Mesenchymal stem cell (in vitro differentiated cells and primary cell): ENCODE measurements at regions not wholly inside any gene's neighbourhood (a gene's known extent, or its start where the extent isn't known, plus 50 kb on each side); places are given as distances from the start of the nearest gene placed in this dataset.

Experiments
- DNase-seq: peaks from one replicate; pipeline ENCODE4 v3.0.0-alpha.2; 2013
- H2AFZ ChIP-seq: one replicate; pipeline ENCODE4 v1.6.1; 2013; ENCODE audit warnings: low read depth, mild to moderate bottlenecking, control low read depth, inconsistent platforms, low read length, moderate library complexity
- H2AK5ac ChIP-seq: 2 replicates; pipeline ENCODE4 v1.6.1; 2013; ENCODE audit warnings: low read length, moderate library complexity, mild to moderate bottlenecking, inconsistent platforms; ENCODE audit not compliant: severe bottlenecking
- H2BK120ac ChIP-seq: one replicate; pipeline ENCODE4 v1.6.1; 2013; ENCODE audit warnings: low read depth, mild to moderate bottlenecking, inconsistent platforms, low read length, moderate library complexity
- H2BK12ac ChIP-seq, 2 experiments: one replicate each; pipeline ENCODE4 v1.6.1; 2013; ENCODE audit warnings: inconsistent platforms in 2 of 2, low read length in 2 of 2, mild to moderate bottlenecking in 2 of 2, moderate library complexity in 2 of 2, control low read depth in 1 of 2
- H2BK15ac ChIP-seq: one replicate; pipeline ENCODE4 v1.6.1; 2013; ENCODE audit warnings: mild to moderate bottlenecking, low read depth, inconsistent platforms; ENCODE audit not compliant: poor library complexity, severe bottlenecking
- H2BK5ac ChIP-seq: 2 replicates; pipeline ENCODE4 v1.6.1; 2013; ENCODE audit warnings: low read depth, mild to moderate bottlenecking, low read length, control low read depth, inconsistent platforms; ENCODE audit not compliant: poor library complexity, severe bottlenecking
- H3K14ac ChIP-seq, 2 experiments: one replicate each; pipeline ENCODE4 v1.6.1; 2013; ENCODE audit warnings: inconsistent platforms in 2 of 2, low read length in 2 of 2, control low read depth in 1 of 2, mild to moderate bottlenecking in 1 of 2, moderate library complexity in 1 of 2
- H3K18ac ChIP-seq, 2 experiments: one replicate each; pipeline ENCODE4 v1.6.1; 2013; ENCODE audit warnings: inconsistent platforms in 2 of 2, low read length in 2 of 2, control low read depth in 1 of 2, low read depth in 1 of 2, mild to moderate bottlenecking in 1 of 2
- H3K23ac ChIP-seq, 2 experiments: one replicate each; pipeline ENCODE4 v1.6.1; 2013; ENCODE audit warnings: inconsistent platforms in 2 of 2, low read length in 2 of 2, mild to moderate bottlenecking in 2 of 2, moderate library complexity in 2 of 2, control low read depth in 1 of 2
- H3K27ac ChIP-seq: 2 replicates; pipeline ENCODE4 v1.5.1; 2013; ENCODE audit warnings: mild to moderate bottlenecking, moderate library complexity, low read length, control low read depth, inconsistent platforms; ENCODE audit not compliant: poor library complexity, severe bottlenecking
- H3K27me3 ChIP-seq, 2 experiments: 2 replicates each; pipeline versions ENCODE4 v1.6.1 to v1.7.0; 2013; ENCODE audit warnings: low read length in 2 of 2, mild to moderate bottlenecking in 2 of 2, moderate library complexity in 2 of 2, control low read depth in 1 of 2, inconsistent platforms in 1 of 2; ENCODE audit not compliant: control insufficient read depth in 1 of 2, insufficient read depth in 1 of 2
- H3K36me3 ChIP-seq, 2 experiments: 2 replicates each; pipeline versions ENCODE4 v1.6.1 to v1.7.0; 2013; ENCODE audit warnings: low read length in 2 of 2, control low read depth in 1 of 2, inconsistent platforms in 1 of 2, low read depth in 1 of 2, mild to moderate bottlenecking in 1 of 2; ENCODE audit not compliant: insufficient read depth in 2 of 2, control insufficient read depth in 1 of 2
- H3K4ac ChIP-seq, 2 experiments: one replicate each; pipeline ENCODE4 v1.6.1; 2013; ENCODE audit warnings: inconsistent platforms in 2 of 2, low read length in 2 of 2, mild to moderate bottlenecking in 2 of 2, moderate library complexity in 2 of 2, control low read depth in 1 of 2, low read depth in 1 of 2
- H3K4me1 ChIP-seq: 2 replicates; pipeline ENCODE4 v1.6.1; 2013; ENCODE audit warnings: low read depth, low read length, control low read depth; ENCODE audit not compliant: control insufficient read depth, insufficient read depth
- H3K4me2 ChIP-seq: 2 replicates; pipeline ENCODE4 v1.6.1; 2013; ENCODE audit warnings: low read length, mild to moderate bottlenecking, inconsistent platforms; ENCODE audit not compliant: poor library complexity, severe bottlenecking
- H3K4me3 ChIP-seq, 2 experiments: 2 replicates each; pipeline versions ENCODE4 v1.5.1 to v1.7.0; 2013; ENCODE audit warnings: low read length in 2 of 2, mild to moderate bottlenecking in 2 of 2, control low read depth in 1 of 2, low read depth in 1 of 2; ENCODE audit not compliant: insufficient read depth in 1 of 2
- H3K79me1 ChIP-seq: replicated peaks from 2 replicates; pipeline ENCODE4 v1.6.1; 2013; ENCODE audit warnings: mild to moderate bottlenecking, control low read depth, low read length, inconsistent platforms; ENCODE audit not compliant: poor library complexity, severe bottlenecking
- H3K9ac ChIP-seq: 2 replicates; pipeline ENCODE4 v1.7.0; 2013; ENCODE audit warnings: mild to moderate bottlenecking, low read length, moderate library complexity
- H3K9me3 ChIP-seq: 2 replicates; pipeline ENCODE4 v1.7.0; 2013; ENCODE audit warnings: mild to moderate bottlenecking, low read length; ENCODE audit not compliant: control insufficient read depth
- H4K8ac ChIP-seq: one replicate; pipeline ENCODE4 v1.6.1; 2013; ENCODE audit warnings: inconsistent platforms, mild to moderate bottlenecking, low read length, moderate library complexity
- H4K91ac ChIP-seq: one replicate; pipeline ENCODE4 v1.6.1; 2013; ENCODE audit warnings: mild to moderate bottlenecking, low read length, inconsistent platforms
- WGBS: methylation state at CpG from one replicate; pipeline ENCODE4 v1.1.7; 2013; ENCODE audit warnings: mixed read lengths; 5-methylcytosine and 5-hydroxymethylcytosine counted together

- no peak overlapping the region for H2AFZ ChIP-seq
- no peak for DNase-seq
- no peaks in the 10 kb centered on the region for H3K9me3 ChIP-seq
- no peak overlapping the region for H3K27ac ChIP-seq
- H4K91ac ChIP-seq = no peak overlapping the region
- H3K4me1 ChIP-seq = no peaks in the 10 kb centered on the region
- H2BK15ac ChIP-seq = no peak overlapping the region
- no peak overlapping the region for H2BK120ac ChIP-seq
- H3K27me3 ChIP-seq = no peaks in the 10 kb centered on the region
- no peak overlapping the region for H3K18ac ChIP-seq
- WGBS = no CpG with 5 or more reads among the region's 1 CpG
- H2BK5ac ChIP-seq = no peak overlapping the region
- H3K9ac ChIP-seq = no peak overlapping the region
- H3K4me2 ChIP-seq = no peak overlapping the region
- H3K14ac ChIP-seq = no peak overlapping the region
- no peak overlapping the region for H3K23ac ChIP-seq
- no peaks in the 10 kb centered on the region for H3K36me3 ChIP-seq
- no peaks in the 10 kb centered on the region for H3K79me1 ChIP-seq
- no peak overlapping the region for H2AK5ac ChIP-seq
- H3K4me3 ChIP-seq = no peak overlapping the region
- H2BK12ac ChIP-seq = no peak overlapping the region
- H4K8ac ChIP-seq = no peak overlapping the region
- H3K4ac ChIP-seq = no peak overlapping the region
Measured at GRCh38 chr13:69291292-69291906, 816.2 kb upstream of the ATXN8OS start.

GRCh38 chr13:69288026-69288425 lies 819.6 kb upstream of the ATXN8OS start:
- H2AFZ ChIP-seq = no peak overlapping the region
- no peak overlapping the region for H4K91ac ChIP-seq
- H3K4ac ChIP-seq = no peak overlapping the region
- H3K23ac ChIP-seq = no peak overlapping the region
- H3K4me3 ChIP-seq = no peak overlapping the region
- H3K18ac ChIP-seq = no peak overlapping the region
- no peak overlapping the region for H3K4me2 ChIP-seq
- peaks cover 10% of the 10 kb centered on the region for H3K9me3 ChIP-seq
- no peak for DNase-seq
- H3K9ac ChIP-seq = no peak overlapping the region
- no peak overlapping the region for H2BK15ac ChIP-seq
- H2BK12ac ChIP-seq = no peak overlapping the region
- no peak overlapping the region for H4K8ac ChIP-seq
- no peaks in the 10 kb centered on the region for H3K36me3 ChIP-seq
- no peaks in the 10 kb centered on the region for H3K27me3 ChIP-seq
- H3K27ac ChIP-seq = no peak overlapping the region
- H2AK5ac ChIP-seq = no peak overlapping the region
- H3K14ac ChIP-seq = no peak overlapping the region
- no peak overlapping the region for H2BK5ac ChIP-seq
- H3K4me1 ChIP-seq = no peaks in the 10 kb centered on the region
- no peak overlapping the region for H2BK120ac ChIP-seq
- no peaks in the 10 kb centered on the region for H3K79me1 ChIP-seq

DNA sequence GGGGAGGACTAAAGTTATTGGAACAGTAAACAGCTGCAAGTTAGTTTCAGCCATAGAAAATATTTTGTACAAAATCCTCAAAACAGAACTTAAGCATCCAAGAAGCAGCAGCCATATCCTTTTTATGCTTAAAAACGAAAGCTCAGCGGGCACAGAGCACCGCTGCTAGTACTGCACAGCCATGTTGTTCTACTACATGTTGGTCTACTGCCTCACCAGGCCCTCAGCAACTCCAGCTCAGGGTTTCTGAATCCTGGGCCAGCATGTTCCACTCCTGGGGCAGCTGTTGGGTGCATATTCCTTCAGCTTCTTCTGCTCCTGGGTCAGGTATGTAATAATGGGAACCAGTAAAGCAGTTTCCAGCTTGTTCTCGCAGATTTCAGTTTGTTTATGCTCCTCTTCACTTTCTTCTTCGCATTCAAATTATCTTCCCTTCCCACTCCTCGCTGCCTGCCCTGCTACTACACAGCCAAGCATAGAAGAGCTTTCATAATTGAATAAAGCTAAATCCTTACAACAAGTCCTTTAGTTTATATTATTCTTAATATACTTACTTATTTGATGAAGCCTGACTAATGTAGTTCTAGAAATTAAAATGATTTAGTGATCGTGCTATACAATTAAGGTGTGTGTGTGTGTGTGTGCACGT lies 820.5 kb upstream of the ATXN8OS start:
- no peaks in the 10 kb centered on the region for H3K79me1 ChIP-seq
- H2BK5ac ChIP-seq = peak overlapping the region; percentile 40
- DNase-seq = no peak
- H3K27me3 ChIP-seq = no peaks in the 10 kb centered on the region
- H2BK15ac ChIP-seq = no peak overlapping the region
- H3K4ac ChIP-seq = no peak overlapping the region
- WGBS = 85% methylated on average over 8 of the region's 8 CpGs
- H3K4me1 ChIP-seq = no peaks in the 10 kb centered on the region
- no peak overlapping the region for H2AFZ ChIP-seq
- no peak overlapping the region for H2BK120ac ChIP-seq
- no peak overlapping the region for H3K4me2 ChIP-seq
- no peak overlapping the region for H4K91ac ChIP-seq
- H3K14ac ChIP-seq = peak overlapping the region in 1 of 2 experiments; percentile 41
- no peak overlapping the region for H2BK12ac ChIP-seq
- H4K8ac ChIP-seq = no peak overlapping the region
- H3K4me3 ChIP-seq = no peak overlapping the region
- H3K9ac ChIP-seq = no peak overlapping the region
- no peak overlapping the region for H3K18ac ChIP-seq
- H3K23ac ChIP-seq = no peak overlapping the region
- H3K27ac ChIP-seq = no peak overlapping the region
- H2AK5ac ChIP-seq = no peak overlapping the region
- no peaks in the 10 kb centered on the region for H3K36me3 ChIP-seq
- H3K9me3 ChIP-seq = peaks cover 10% of the 10 kb centered on the region

DNA sequence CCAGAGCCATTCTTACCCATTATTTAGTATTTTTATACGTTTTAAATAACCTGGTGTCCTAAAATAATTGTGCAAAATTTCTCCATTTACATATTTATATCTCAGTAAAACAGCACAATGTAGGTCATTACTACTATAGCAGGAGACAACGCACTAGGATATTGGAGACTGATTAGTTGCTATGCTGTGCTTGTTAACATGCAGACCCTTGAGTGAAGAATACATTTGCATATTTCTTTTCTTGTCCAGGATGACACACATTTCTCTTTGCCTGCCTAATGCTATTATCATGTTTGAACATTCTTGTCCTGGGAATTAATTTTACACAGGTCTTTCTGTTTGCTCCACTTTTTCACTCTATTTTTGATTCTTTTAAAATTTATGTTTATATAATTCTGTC lies 823.8 kb upstream of the ATXN8OS start:
- no peak overlapping the region for H4K91ac ChIP-seq
- H2AFZ ChIP-seq = no peak overlapping the region
- no peak overlapping the region for H3K4me3 ChIP-seq
- WGBS = 100% methylated on average over 1 of the region's 2 CpGs
- H2AK5ac ChIP-seq = no peak overlapping the region
- no peak overlapping the region for H2BK12ac ChIP-seq
- H3K9me3 ChIP-seq = peaks cover 10% of the 10 kb centered on the region
- H3K4me2 ChIP-seq = no peak overlapping the region
- no peak overlapping the region for H2BK5ac ChIP-seq
- no peak overlapping the region for H4K8ac ChIP-seq
- no peak overlapping the region for H3K23ac ChIP-seq
- no peaks in the 10 kb centered on the region for H3K79me1 ChIP-seq
- no peak for DNase-seq
- no peak overlapping the region for H3K27ac ChIP-seq
- no peak overlapping the region for H3K14ac ChIP-seq
- no peak overlapping the region for H3K4ac ChIP-seq
- H3K9ac ChIP-seq = no peak overlapping the region
- H2BK120ac ChIP-seq = no peak overlapping the region
- no peaks in the 10 kb centered on the region for H3K4me1 ChIP-seq
- no peak overlapping the region for H3K18ac ChIP-seq
- no peaks in the 10 kb centered on the region for H3K36me3 ChIP-seq
- H3K27me3 ChIP-seq = no peaks in the 10 kb centered on the region
- no peak overlapping the region for H2BK15ac ChIP-seq
